ENCODE measurements at regions not wholly inside any gene's neighbourhood (a gene's known extent, or its start where the extent isn't known, plus 50 kb on each side); places are given as distances from the start of the nearest gene placed in this dataset.

GRCh38 chr15:95439922-95440376 lies 890.6 kb upstream of the NR2F2 start:
- Histone ChIP-seq H3K4me3 (replicated peaks in 1 of 3; ENCODE audit: insufficient read depth in 1 of 3, low read depth in 2 of 3, low read length in 3 of 3) (no peak overlapping the region), H3K27me3 (ENCODE audit: control insufficient read depth in 1 of 2, insufficient read depth in 2 of 2, low read length in 2 of 2) (no peaks in the 10 kb centered on the region), H3K4me2 (ENCODE audit: low read depth, low read length) (no peak overlapping the region), H3K9ac (ENCODE audit: insufficient read depth, low read depth, low read length) (no peak overlapping the region), H2AFZ (ENCODE audit: low read length) (no peak overlapping the region), H3K79me2 (ENCODE audit: insufficient read depth, low read length) (no peaks in the 10 kb centered on the region), H3K9me3 (ENCODE audit: low read length) (peaks cover 94% of the 10 kb centered on the region), H3K27ac (ENCODE audit: extremely low read length, insufficient read depth, low read length) (no peak overlapping the region), H3K4me1 (ENCODE audit: insufficient read depth, low read length) (no peaks in the 10 kb centered on the region), H3K36me3 (replicated peaks in 1 of 2; ENCODE audit: control insufficient read depth in 1 of 2, insufficient read depth in 2 of 2, low read length in 2 of 2) (no peaks in the 10 kb centered on the region), H4K20me1 (ENCODE audit: insufficient read depth, low read length) (no peaks in the 10 kb centered on the region)
- no peak for TF ChIP-seq POLR2AphosphoS5 (IDR thresholded peaks at IDR 0.05; ENCODE audit: low read depth, low read length)
- no peak for TF ChIP-seq NONO (IDR thresholded peaks at IDR 0.05)
- TF ChIP-seq NONO (CRISPR knock-in tag; conservative IDR thresholded peaks at IDR 0.05) = no peak
- peak; percentile 90 for TF ChIP-seq CREB1 (IDR thresholded peaks at IDR 0.05)
- TF ChIP-seq CREB1 (CRISPR knock-in tag; IDR thresholded peaks at IDR 0.05) = no peak
- no peak for TF ChIP-seq E2F2 (CRISPR knock-in tag; IDR thresholded peaks at IDR 0.05; ENCODE audit: borderline replicate concordance)
- peak; percentile 94 for TF ChIP-seq ATF7 (IDR thresholded peaks at IDR 0.05)
- no peak for TF ChIP-seq ATF7 (CRISPR knock-in tag; IDR thresholded peaks at IDR 0.05)
- DNase-seq (ENCODE audit: low spot score) = no peak
- POLR2A ChIA-PET = no interaction called here
- WGBS (ENCODE audit: low lambda C conversion rate) = 16% methylated on average over 3 of the region's 3 CpGs
- CTCF ChIA-PET (ENCODE audit: low intra/inter-chr PET ratio, low total read pairs) = no interaction called here
- no peak for ATAC-seq
- BruUV-seq (replicated peaks) = no TSS peak
- in situ Hi-C loops (cut with HindIII; ENCODE audit: extremely low pct_ligation_motif_present, low pct_unique_long_range_greater_than_20kb) = no loop called here
- FAIRE-seq = no peak
- intact Hi-C loops (cut with micrococcal nuclease; ENCODE audit: unreplicated experiment) = no loop called here

GRCh38 chr15:95440712-95441111 lies 889.8 kb upstream of the NR2F2 start:
- no peak for ATAC-seq
- no peaks in the 10 kb centered on the region for H3K79me2 ChIP-seq (ENCODE audit: insufficient read depth, low read length)
- ChIA-PET POLR2A (no interaction called here), CTCF (ENCODE audit: low intra/inter-chr PET ratio, low total read pairs) (no interaction called here)
- no TSS peak for BruUV-seq (replicated peaks)
- H3K9ac ChIP-seq (ENCODE audit: insufficient read depth, low read depth, low read length) = no peak overlapping the region
- in situ Hi-C loops (cut with HindIII; ENCODE audit: extremely low pct_ligation_motif_present, low pct_unique_long_range_greater_than_20kb) (no loop called here), intact Hi-C loops (cut with micrococcal nuclease; ENCODE audit: unreplicated experiment) (no loop called here)
- no peak overlapping the region for H3K4me3 ChIP-seq (replicated peaks in 1 of 3; ENCODE audit: insufficient read depth in 1 of 3, low read depth in 2 of 3, low read length in 3 of 3)
- H3K4me1 ChIP-seq (ENCODE audit: insufficient read depth, low read length) = no peaks in the 10 kb centered on the region
- DNase-seq (ENCODE audit: low spot score) = no peak
- no peaks in the 10 kb centered on the region for H3K36me3 ChIP-seq (replicated peaks in 1 of 2; ENCODE audit: control insufficient read depth in 1 of 2, insufficient read depth in 2 of 2, low read length in 2 of 2)
- whole genome bisulfite sequencing (ENCODE audit: low lambda C conversion rate) = under 1% methylated on average over 6 of the region's 6 CpGs
- H3K27me3 ChIP-seq (ENCODE audit: control insufficient read depth in 1 of 2, insufficient read depth in 2 of 2, low read length in 2 of 2) = no peaks in the 10 kb centered on the region
- peaks cover 93% of the 10 kb centered on the region for H3K9me3 ChIP-seq (ENCODE audit: low read length)
- no peak for FAIRE-seq
- H3K27ac ChIP-seq (ENCODE audit: extremely low read length, insufficient read depth, low read length) = no peak overlapping the region
- no peak overlapping the region for H3K4me2 ChIP-seq (ENCODE audit: low read depth, low read length)
- TF ChIP-seq ZNF510 (CRISPR knock-in tag; IDR thresholded peaks at IDR 0.05; ENCODE audit: low read depth) (no peak), ZFY (CRISPR knock-in tag; IDR thresholded peaks at IDR 0.05) (no peak), JDP2 (CRISPR knock-in tag; IDR thresholded peaks at IDR 0.05; ENCODE audit: borderline replicate concordance) (no peak), ZNF713 (CRISPR knock-in tag; IDR thresholded peaks at IDR 0.05) (no peak), TEAD2 (CRISPR knock-in tag; IDR thresholded peaks at IDR 0.05) (no peak), ZSCAN21 (CRISPR knock-in tag; IDR thresholded peaks at IDR 0.05; ENCODE audit: borderline replicate concordance) (no peak), NFE2 (CRISPR knock-in tag; IDR thresholded peaks at IDR 0.05) (no peak), ZNF468 (CRISPR knock-in tag; IDR thresholded peaks at IDR 0.05) (no peak), TBL1XR1 (IDR thresholded peaks at IDR 0.05; ENCODE audit: borderline replicate concordance, low read length, partially characterized antibody) (no peak), ZNF83 (CRISPR knock-in tag; IDR thresholded peaks at IDR 0.05; ENCODE audit: borderline replicate concordance) (no peak), SYNCRIP (IDR thresholded peaks at IDR 0.05; ENCODE audit: insufficient read depth, low read depth, low read length) (no peak), CBX2 (IDR thresholded peaks at IDR 0.05; ENCODE audit: low read depth, low read length) (no peak), CBX2 (CRISPR knock-in tag; IDR thresholded peaks at IDR 0.05; ENCODE audit: low read depth) (no peak)
- TF ChIP-seq, protein P1, sequence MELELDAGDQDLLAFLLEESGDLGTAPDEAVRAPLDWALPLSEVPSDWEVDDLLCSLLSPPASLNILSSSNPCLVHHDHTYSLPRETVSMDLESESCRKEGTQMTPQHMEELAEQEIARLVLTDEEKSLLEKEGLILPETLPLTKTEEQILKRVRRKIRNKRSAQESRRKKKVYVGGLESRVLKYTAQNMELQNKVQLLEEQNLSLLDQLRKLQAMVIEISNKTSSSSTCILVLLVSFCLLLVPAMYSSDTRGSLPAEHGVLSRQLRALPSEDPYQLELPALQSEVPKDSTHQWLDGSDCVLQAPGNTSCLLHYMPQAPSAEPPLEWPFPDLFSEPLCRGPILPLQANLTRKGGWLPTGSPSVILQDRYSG (CRISPR knock-in tag; IDR thresholded peaks at IDR 0.05) = no peak
- H2AFZ ChIP-seq (ENCODE audit: low read length) = no peak overlapping the region
- no peaks in the 10 kb centered on the region for H4K20me1 ChIP-seq (ENCODE audit: insufficient read depth, low read length)
